IMR-90 (cell line): ENCODE measurements at regions not wholly inside any gene's neighbourhood (a gene's known extent, or its start where the extent isn't known, plus 50 kb on each side); places are given as distances from the start of the nearest gene placed in this dataset.

Experiments
- ATAC-seq: fragments of 200-7000 bp; cut with Tn5 transposase; 2 replicates; pipeline ENCODE4 v1.9.1; 2020; ENCODE audit warnings: low read depth, mild to moderate bottlenecking, moderate library complexity
- BruUV-seq: library from RNA; stranded (reverse); fragments of 400-500 nt; replicated peaks from 2 replicates; lab custom pipeline; 2021; lab: Mats Ljungman, UMichigan
- CTCF ChIA-PET: fragments of 300-600 bp; formaldehyde crosslinking; extraction: SDS; loops from one replicate; lab custom pipeline; 2021; ENCODE audit warnings: antibody characterized with exemption; lab: Yijun Ruan, JAX
- POLR2A ChIA-PET: fragments of 300-600 bp; sonication (Branson Sonifier 250); formaldehyde crosslinking; loops from one replicate; lab custom pipeline; 2022; ENCODE audit warnings: antibody characterized with exemption; ENCODE audit not compliant: unreplicated experiment; lab: Charles Lee
- DNase-seq: peaks from one replicate; pipeline ENCODE4 v3.0.0; 2013
- H2AFZ ChIP-seq: replicated peaks from 2 replicates; pipeline ENCODE3; 2013; ENCODE audit warnings: low read length, mild to moderate bottlenecking; ENCODE audit not compliant: poor library complexity
- H2AK5ac ChIP-seq: 2 replicates; pipeline ENCODE4 v1.6.1; 2013; ENCODE audit warnings: low read depth, low read length, inconsistent platforms
- H2AK9ac ChIP-seq: replicated peaks from 2 replicates; pipeline ENCODE3; 2013; ENCODE audit warnings: mild to moderate bottlenecking, low read depth, low read length, moderate library complexity; ENCODE audit not compliant: poor library complexity
- H2BK120ac ChIP-seq: 2 replicates; pipeline ENCODE4 v1.6.1; 2013; ENCODE audit warnings: low read depth, low read length, inconsistent platforms
- H2BK15ac ChIP-seq: 3 replicates; pipeline ENCODE4 v1.6.1; 2013; ENCODE audit warnings: low read depth, low read length, inconsistent platforms
- H2BK20ac ChIP-seq: 2 replicates; pipeline ENCODE4 v1.6.1; 2013; ENCODE audit warnings: low read depth, mild to moderate bottlenecking, inconsistent platforms, low read length, moderate library complexity
- H2BK5ac ChIP-seq: 2 replicates; pipeline ENCODE4 v1.6.1; 2013; ENCODE audit warnings: mild to moderate bottlenecking, low read depth, low read length, inconsistent platforms; ENCODE audit not compliant: poor library complexity, severe bottlenecking
- H3K14ac ChIP-seq: replicated peaks from 2 replicates; pipeline ENCODE4 v1.6.1; 2013; ENCODE audit warnings: low read depth, low read length, inconsistent platforms
- H3K18ac ChIP-seq: 2 replicates; pipeline ENCODE4 v1.6.1; 2013; ENCODE audit warnings: low read depth, low read length, control low read depth
- H3K23ac ChIP-seq: 2 replicates; pipeline ENCODE4 v1.6.1; 2013; ENCODE audit warnings: low read depth, low read length, inconsistent platforms
- H3K27ac ChIP-seq: 2 replicates; pipeline ENCODE4 v1.5.1; 2013; ENCODE audit warnings: mild to moderate bottlenecking, control low read depth, low read length; ENCODE audit not compliant: insufficient read depth
- H3K27me3 ChIP-seq: 2 replicates; pipeline ENCODE4 v1.6.1; 2013; ENCODE audit warnings: low read length; ENCODE audit not compliant: control insufficient read depth, insufficient read depth
- H3K36me3 ChIP-seq: 2 replicates; pipeline ENCODE4 v1.6.1; 2013; ENCODE audit warnings: low read length, mixed read lengths; ENCODE audit not compliant: control insufficient read depth, insufficient read depth
- H3K4ac ChIP-seq: 2 replicates; pipeline ENCODE4 v1.6.1; 2013; ENCODE audit warnings: low read depth, low read length, inconsistent platforms
- H3K4me1 ChIP-seq: 2 replicates; pipeline ENCODE4 v1.6.1; 2013; ENCODE audit warnings: low read length, mixed read lengths; ENCODE audit not compliant: control insufficient read depth, insufficient read depth
- H3K4me2 ChIP-seq: 2 replicates; pipeline ENCODE4 v1.6.1; 2013; ENCODE audit warnings: low read depth, mild to moderate bottlenecking, control low read depth, low read length, moderate library complexity
- H3K4me3 ChIP-seq: 2 replicates; pipeline ENCODE4 v1.5.1; 2013; ENCODE audit warnings: low read depth, mild to moderate bottlenecking, control low read depth, low read length, moderate library complexity; ENCODE audit not compliant: insufficient read depth
- H3K56ac ChIP-seq: 2 replicates; pipeline ENCODE4 v1.6.1; 2013; ENCODE audit warnings: low read length, inconsistent platforms; ENCODE audit not compliant: insufficient read depth; ENCODE audit errors: extremely low read depth
- H3K79me1 ChIP-seq, 2 experiments: 2 replicates each; pipeline ENCODE4 v1.6.1; 2013; ENCODE audit warnings: low read length in 2 of 2, inconsistent platforms in 1 of 2, low read depth in 1 of 2
- H3K9ac ChIP-seq: 2 replicates; pipeline ENCODE4 v1.6.1; 2013; ENCODE audit warnings: low read depth, low read length, control low read depth
- H3K9me1 ChIP-seq: 2 replicates; pipeline ENCODE4 v1.6.1; 2013; ENCODE audit warnings: low read length, inconsistent platforms; ENCODE audit not compliant: insufficient read depth
- H3K9me3 ChIP-seq: 2 replicates; pipeline ENCODE4 v1.6.1; 2013; ENCODE audit warnings: low read length; ENCODE audit not compliant: control insufficient read depth, insufficient read depth
- H4K20me1 ChIP-seq: 2 replicates; pipeline ENCODE4 v1.6.1; 2013; ENCODE audit warnings: low read length, inconsistent platforms; ENCODE audit not compliant: insufficient read depth
- H4K5ac ChIP-seq: 2 replicates; pipeline ENCODE4 v1.6.1; 2013; ENCODE audit warnings: mild to moderate bottlenecking, low read depth, low read length, control low read depth
- H4K8ac ChIP-seq, 2 experiments: 2 replicates each; pipeline ENCODE4 v1.6.1; 2013; ENCODE audit warnings: low read depth in 2 of 2, low read length in 2 of 2, control low read depth in 1 of 2, inconsistent platforms in 1 of 2
- H4K91ac ChIP-seq: 2 replicates; pipeline ENCODE4 v1.6.1; 2013; ENCODE audit warnings: low read depth, low read length, inconsistent platforms; ENCODE audit not compliant: insufficient read depth
- CEBPB ChIP-seq: IDR thresholded peaks from 2 replicates; pipeline ENCODE4 v1.6.1; 2012; ENCODE audit warnings: low read depth, low read length, improper control_type of control experiment
- MAZ ChIP-seq: IDR thresholded peaks from 2 replicates; pipeline ENCODE4 v1.6.1; 2012; ENCODE audit warnings: low read depth, mild to moderate bottlenecking, low read length, improper control_type of control experiment, moderate library complexity, borderline replicate concordance
- MXI1 ChIP-seq: IDR thresholded peaks from 2 replicates; pipeline ENCODE4 v1.6.1; 2012; ENCODE audit warnings: low read depth, mild to moderate bottlenecking, low read length, moderate library complexity, borderline replicate concordance
- NFE2L2 ChIP-seq: fragments of 150-350 bp; IDR thresholded peaks from 2 replicates; pipeline ENCODE4 v1.6.1; 2016; ENCODE audit warnings: low read depth, mild to moderate bottlenecking, low read length
- POLR2A ChIP-seq: IDR thresholded peaks from 2 replicates; pipeline ENCODE4 v1.6.1; 2012; ENCODE audit warnings: mild to moderate bottlenecking, low read depth, low read length
- RAD21 ChIP-seq: IDR thresholded peaks from 2 replicates; pipeline ENCODE4 v1.6.1; 2012; ENCODE audit warnings: low read length, improper control_type of control experiment
- RCOR1 ChIP-seq: IDR thresholded peaks from 2 replicates; pipeline ENCODE4 v1.6.1; 2012; ENCODE audit warnings: mild to moderate bottlenecking, low read length, improper control_type of control experiment; ENCODE audit not compliant: insufficient replicate concordance
- WGBS, 2 experiments: methylation state at CpG; one replicate each; pipeline versions ENCODE4 v1.1.5 to v1.1.7; 2013; ENCODE audit warnings: missing lambda C conversion rate in 2 of 2; ENCODE audit not compliant: insufficient read length in 1 of 2; ENCODE audit errors: extremely low coverage in 2 of 2; 5-methylcytosine and 5-hydroxymethylcytosine counted together
- dilution Hi-C: fragments of 300-500 bp; cut with HindIII; formaldehyde crosslinking; loops from one replicate; pipeline ENCODE4 v1.14.3; 2018; ENCODE audit warnings: low sequenced_read_pairs; ENCODE audit not compliant: unreplicated experiment
- in situ Hi-C: fragments of 300-500 bp; cut with MboI; formaldehyde crosslinking; loops from 3 replicates; pipeline ENCODE4 v1.14.3; 2019; ENCODE audit warnings: low sequenced_read_pairs, inconsistent platforms, mixed read lengths
- intact Hi-C: fragments of 100-400 bp; cut with micrococcal nuclease; formaldehyde crosslinking; loops from 2 replicates; pipeline ENCODE4 v1.10.0; 2022
- TF ChIP-seq, protein P1 (sequence below): fragments of 150-350 bp; IDR thresholded peaks from 2 replicates; pipeline ENCODE4 v1.6.1; 2016; ENCODE audit warnings: low read depth, mild to moderate bottlenecking, low read length, moderate library complexity, borderline replicate concordance
- TF ChIP-seq, protein P2 (sequence below): fragments of 150-350 bp; IDR thresholded peaks from 2 replicates; pipeline ENCODE4 v1.6.1; 2017; ENCODE audit warnings: mild to moderate bottlenecking, antibody characterized with exemption, low read length, low read depth
- TF ChIP-seq, protein P3 (sequence below): conservative IDR thresholded peaks from 2 replicates; pipeline ENCODE4 v1.5.1; 2012; ENCODE audit warnings: mild to moderate bottlenecking, low read depth, low read length, improper control_type of control experiment

GRCh38 chr14:57139173-57139572 lies 129.5 kb downstream of the EXOC5 start:
- H3K4me2 ChIP-seq = no peak overlapping the region
- no peak for ATAC-seq
- H3K36me3 ChIP-seq = no peaks in the 10 kb centered on the region

More at GRCh38 chr14:57139173-57139572, 129.5 kb downstream of the EXOC5 start:
- Histone ChIP-seq H3K23ac (no peak overlapping the region), H3K27me3 (no peaks in the 10 kb centered on the region), H2AK9ac (no peak overlapping the region), H3K14ac (no peak overlapping the region), H3K27ac (no peak overlapping the region), H3K9ac (no peak overlapping the region), H3K9me3 (no peaks in the 10 kb centered on the region), H4K5ac (no peak overlapping the region), H4K91ac (no peak overlapping the region), H2AK5ac (no peak overlapping the region), H3K4me1 (no peaks in the 10 kb centered on the region), H4K8ac (no peak overlapping the region), H3K4ac (no peak overlapping the region), H2BK120ac (no peak overlapping the region), H2AFZ (no peak overlapping the region), H3K9me1 (no peaks in the 10 kb centered on the region), H3K56ac (no peak overlapping the region), H3K4me3 (no peak overlapping the region), H3K18ac (no peak overlapping the region), H2BK5ac (no peak overlapping the region), H2BK15ac (no peak overlapping the region), H2BK20ac (no peak overlapping the region), H3K79me1 (no peaks in the 10 kb centered on the region), H4K20me1 (no peaks in the 10 kb centered on the region)
- in situ Hi-C loops = no loop called here
- dilution Hi-C loops = no loop called here
- WGBS, 2 experiments = no CpG with 5 or more reads among the region's 5 CpGs
- intact Hi-C loops = no loop called here
- BruUV-seq = no TSS peak
- TF ChIP-seq, protein P1, sequence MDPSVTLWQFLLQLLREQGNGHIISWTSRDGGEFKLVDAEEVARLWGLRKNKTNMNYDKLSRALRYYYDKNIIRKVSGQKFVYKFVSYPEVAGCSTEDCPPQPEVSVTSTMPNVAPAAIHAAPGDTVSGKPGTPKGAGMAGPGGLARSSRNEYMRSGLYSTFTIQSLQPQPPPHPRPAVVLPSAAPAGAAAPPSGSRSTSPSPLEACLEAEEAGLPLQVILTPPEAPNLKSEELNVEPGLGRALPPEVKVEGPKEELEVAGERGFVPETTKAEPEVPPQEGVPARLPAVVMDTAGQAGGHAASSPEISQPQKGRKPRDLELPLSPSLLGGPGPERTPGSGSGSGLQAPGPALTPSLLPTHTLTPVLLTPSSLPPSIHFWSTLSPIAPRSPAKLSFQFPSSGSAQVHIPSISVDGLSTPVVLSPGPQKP = no peak
- TF ChIP-seq RAD21 = no peak
- TF ChIP-seq, protein P2, sequence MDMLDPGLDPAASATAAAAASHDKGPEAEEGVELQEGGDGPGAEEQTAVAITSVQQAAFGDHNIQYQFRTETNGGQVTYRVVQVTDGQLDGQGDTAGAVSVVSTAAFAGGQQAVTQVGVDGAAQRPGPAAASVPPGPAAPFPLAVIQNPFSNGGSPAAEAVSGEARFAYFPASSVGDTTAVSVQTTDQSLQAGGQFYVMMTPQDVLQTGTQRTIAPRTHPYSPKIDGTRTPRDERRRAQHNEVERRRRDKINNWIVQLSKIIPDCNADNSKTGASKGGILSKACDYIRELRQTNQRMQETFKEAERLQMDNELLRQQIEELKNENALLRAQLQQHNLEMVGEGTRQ = no peak
- no peak for TF ChIP-seq CEBPB
- no peak for TF ChIP-seq MXI1
- TF ChIP-seq POLR2A = no peak
- no peak for TF ChIP-seq RCOR1
- TF ChIP-seq, protein P3, sequence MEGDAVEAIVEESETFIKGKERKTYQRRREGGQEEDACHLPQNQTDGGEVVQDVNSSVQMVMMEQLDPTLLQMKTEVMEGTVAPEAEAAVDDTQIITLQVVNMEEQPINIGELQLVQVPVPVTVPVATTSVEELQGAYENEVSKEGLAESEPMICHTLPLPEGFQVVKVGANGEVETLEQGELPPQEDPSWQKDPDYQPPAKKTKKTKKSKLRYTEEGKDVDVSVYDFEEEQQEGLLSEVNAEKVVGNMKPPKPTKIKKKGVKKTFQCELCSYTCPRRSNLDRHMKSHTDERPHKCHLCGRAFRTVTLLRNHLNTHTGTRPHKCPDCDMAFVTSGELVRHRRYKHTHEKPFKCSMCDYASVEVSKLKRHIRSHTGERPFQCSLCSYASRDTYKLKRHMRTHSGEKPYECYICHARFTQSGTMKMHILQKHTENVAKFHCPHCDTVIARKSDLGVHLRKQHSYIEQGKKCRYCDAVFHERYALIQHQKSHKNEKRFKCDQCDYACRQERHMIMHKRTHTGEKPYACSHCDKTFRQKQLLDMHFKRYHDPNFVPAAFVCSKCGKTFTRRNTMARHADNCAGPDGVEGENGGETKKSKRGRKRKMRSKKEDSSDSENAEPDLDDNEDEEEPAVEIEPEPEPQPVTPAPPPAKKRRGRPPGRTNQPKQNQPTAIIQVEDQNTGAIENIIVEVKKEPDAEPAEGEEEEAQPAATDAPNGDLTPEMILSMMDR = no peak
- no peak for TF ChIP-seq MAZ
- TF ChIP-seq NFE2L2 = no peak
- CTCF ChIA-PET = no interaction called here
- no peak for DNase-seq
- POLR2A ChIA-PET = no interaction called here
